H9 (cell line): ENCODE measurements at regions not wholly inside any gene's neighbourhood (a gene's known extent, or its start where the extent isn't known, plus 50 kb on each side); places are given as distances from the start of the nearest gene placed in this dataset.

Source experiments
- DNase-seq: peaks from one replicate; pipeline ENCODE4 v3.0.0-alpha.2; 2017
- H2AFZ ChIP-seq: one replicate; pipeline ENCODE4 v1.6.1; 2013; ENCODE audit warnings: mild to moderate bottlenecking, low read length, control low read depth, moderate library complexity
- H2AK5ac ChIP-seq: 2 replicates; pipeline ENCODE4 v1.6.1; 2013; ENCODE audit warnings: low read length, control low read depth, mixed read lengths; ENCODE audit not compliant: insufficient read length
- H2BK120ac ChIP-seq: one replicate; pipeline ENCODE4 v1.6.1; 2013; ENCODE audit warnings: low read depth, mild to moderate bottlenecking, low read length, control low read depth, inconsistent platforms; ENCODE audit not compliant: poor library complexity, severe bottlenecking
- H2BK12ac ChIP-seq: 2 replicates; pipeline ENCODE4 v1.6.1; 2013; ENCODE audit warnings: low read length, control low read depth, mixed read lengths, low read depth; ENCODE audit not compliant: insufficient read length
- H2BK15ac ChIP-seq: 2 replicates; pipeline ENCODE4 v1.6.1; 2013; ENCODE audit warnings: low read depth, low read length, control low read depth
- H2BK20ac ChIP-seq: one replicate; pipeline ENCODE4 v1.6.1; 2013; ENCODE audit warnings: low read depth, mild to moderate bottlenecking, low read length, control low read depth, inconsistent platforms; ENCODE audit not compliant: poor library complexity, severe bottlenecking
- H2BK5ac ChIP-seq: 2 replicates; pipeline ENCODE4 v1.6.1; 2013; ENCODE audit warnings: low read length, control low read depth, mixed read lengths; ENCODE audit not compliant: insufficient read length
- H3K14ac ChIP-seq: 2 replicates; pipeline ENCODE4 v1.6.1; 2013; ENCODE audit warnings: low read length, control low read depth; ENCODE audit not compliant: insufficient read depth
- H3K18ac ChIP-seq: 2 replicates; pipeline ENCODE4 v1.6.1; 2013; ENCODE audit warnings: low read depth, mild to moderate bottlenecking, mixed read lengths, low read length, control low read depth; ENCODE audit not compliant: insufficient read length
- H3K23ac ChIP-seq: 2 replicates; pipeline ENCODE4 v1.6.1; 2013; ENCODE audit warnings: low read length, control low read depth, mixed read lengths, low read depth; ENCODE audit not compliant: insufficient read length
- H3K23me2 ChIP-seq: 2 replicates; pipeline ENCODE4 v1.6.1; 2013; ENCODE audit warnings: low read depth, mild to moderate bottlenecking, mixed read lengths, low read length, control low read depth; ENCODE audit not compliant: insufficient read length, poor library complexity, severe bottlenecking
- H3K27ac ChIP-seq: 2 replicates; pipeline ENCODE4 v1.5.1; 2013; ENCODE audit warnings: low read length, control low read depth, mixed read lengths, low read depth; ENCODE audit not compliant: insufficient read length
- H3K27me3 ChIP-seq: 2 replicates; pipeline ENCODE4 v1.6.1; 2013; ENCODE audit warnings: low read length, control low read depth, inconsistent platforms; ENCODE audit not compliant: insufficient read depth
- H3K4ac ChIP-seq: 2 replicates; pipeline ENCODE4 v1.6.1; 2013; ENCODE audit warnings: low read depth, mild to moderate bottlenecking, control low read depth, inconsistent platforms, low read length, moderate library complexity
- H3K4me1 ChIP-seq: 2 replicates; pipeline ENCODE4 v1.6.1; 2013; ENCODE audit warnings: low read length, control low read depth, inconsistent platforms; ENCODE audit not compliant: insufficient read depth
- H3K4me2 ChIP-seq: 2 replicates; pipeline ENCODE4 v1.6.1; 2013; ENCODE audit warnings: low read length, control low read depth, mixed read lengths; ENCODE audit not compliant: insufficient read length, insufficient read depth
- H3K56ac ChIP-seq: 2 replicates; pipeline ENCODE4 v1.6.1; 2013; ENCODE audit warnings: low read depth, mild to moderate bottlenecking, mixed read lengths, low read length, control low read depth; ENCODE audit not compliant: insufficient read length
- H3K79me1 ChIP-seq: 2 replicates; pipeline ENCODE4 v1.6.1; 2013; ENCODE audit warnings: low read depth, mild to moderate bottlenecking, moderate library complexity, low read length, control low read depth, inconsistent platforms; ENCODE audit not compliant: insufficient read depth, poor library complexity, severe bottlenecking
- H3K79me2 ChIP-seq: 2 replicates; pipeline ENCODE4 v1.6.1; 2013; ENCODE audit warnings: low read length, control low read depth, inconsistent platforms; ENCODE audit not compliant: insufficient read depth
- H3K9ac ChIP-seq: 2 replicates; pipeline ENCODE4 v1.6.1; 2013; ENCODE audit warnings: low read length, control low read depth, mixed read lengths; ENCODE audit not compliant: insufficient read length; ENCODE audit errors: extremely low read depth
- H3K9me3 ChIP-seq: one replicate; pipeline ENCODE4 v1.6.1; 2013; ENCODE audit warnings: low read depth, low read length, inconsistent platforms; ENCODE audit not compliant: control insufficient read depth
- H3T11ph ChIP-seq: one replicate; pipeline ENCODE4 v1.6.1; 2013; ENCODE audit warnings: mild to moderate bottlenecking, low read length, control low read depth, inconsistent platforms
- H4K20me1 ChIP-seq: one replicate; pipeline ENCODE4 v1.6.1; 2013; ENCODE audit not compliant: control insufficient read depth, insufficient read length, insufficient read depth
- H4K5ac ChIP-seq: 2 replicates; pipeline ENCODE4 v1.6.1; 2013; ENCODE audit warnings: low read depth, mild to moderate bottlenecking, mixed read lengths, low read length, control low read depth; ENCODE audit not compliant: insufficient read length
- H4K8ac ChIP-seq: replicated peaks from 2 replicates; pipeline ENCODE4 v1.6.1; 2013; ENCODE audit warnings: low read length, control low read depth, mixed read lengths, low read depth; ENCODE audit not compliant: insufficient read length
- H4K91ac ChIP-seq: 2 replicates; pipeline ENCODE4 v1.6.1; 2013; ENCODE audit warnings: low read depth, mild to moderate bottlenecking, moderate library complexity, mixed read lengths, low read length, control low read depth; ENCODE audit not compliant: insufficient read length
- H3K27ac Mint-ChIP-seq, 3 experiments: 2 replicates in 2 of 3; 3 replicates in 1 of 3; pipeline ENCODE4 v1.8.0; 2020 to 2021; ENCODE audit warnings: mixed read lengths in 3 of 3, mild to moderate bottlenecking in 1 of 3, moderate library complexity in 1 of 3
- H3K27me3 Mint-ChIP-seq: 2 replicates; pipeline ENCODE4 v1.8.0; 2021; ENCODE audit warnings: low read depth, mild to moderate bottlenecking, moderate library complexity, mixed read lengths
- H3K36me3 Mint-ChIP-seq, 3 experiments: 2 replicates in 2 of 3; 3 replicates in 1 of 3; pipeline ENCODE4 v1.8.0; 2020 to 2021; ENCODE audit warnings: low read depth in 3 of 3, mixed read lengths in 3 of 3; ENCODE audit not compliant: insufficient read depth in 1 of 3
- H3K4me1 Mint-ChIP-seq, 2 experiments: 2 replicates each; pipeline ENCODE4 v1.8.0; 2020; ENCODE audit warnings: mixed read lengths in 2 of 2
- H3K4me3 Mint-ChIP-seq, 2 experiments: 2 replicates in 1 of 2; 3 replicates in 1 of 2; pipeline ENCODE4 v1.8.0; 2020 to 2021; ENCODE audit warnings: mild to moderate bottlenecking in 2 of 2, mixed read lengths in 2 of 2, moderate library complexity in 1 of 2
- H3K9me3 Mint-ChIP-seq, 2 experiments: 2 replicates in 1 of 2; 3 replicates in 1 of 2; pipeline ENCODE4 v1.8.0; 2020; ENCODE audit warnings: mild to moderate bottlenecking in 2 of 2, mixed read lengths in 2 of 2, moderate library complexity in 1 of 2
- CTCF ChIP-seq: fragments of 200-600 bp; sonication (generic); conservative IDR thresholded peaks from 3 replicates; pipeline ENCODE4 v1.8.0; 2021; ENCODE audit warnings: antibody characterized with exemption, mild to moderate bottlenecking
- WGBS: extraction: QIAGEN DNeasy Blood & Tissue Kit; methylation state at CpG from one replicate; pipeline ENCODE4 v1.1.7; 2013; ENCODE audit warnings: missing lambda C conversion rate, low lambda C conversion rate, mixed read lengths; ENCODE audit not compliant: insufficient read length; ENCODE audit errors: extremely low coverage; 5-methylcytosine and 5-hydroxymethylcytosine counted together

GRCh38 chr2:19146867-19147266 lies 211.6 kb downstream of the OSR1 start:
- peaks cover 8% of the 10 kb centered on the region for H3K9me3 ChIP-seq
- H4K91ac ChIP-seq: no peak overlapping the region
- H3K56ac ChIP-seq: no peak overlapping the region
- no peak overlapping the region for H3K18ac ChIP-seq
- H3K4ac ChIP-seq: no peak overlapping the region
- H3K27me3 ChIP-seq: no peaks in the 10 kb centered on the region
- no CpG with 5 or more reads among the region's 1 CpG for WGBS
- H4K8ac ChIP-seq: no peak overlapping the region
- no peak overlapping the region for H2BK20ac ChIP-seq
- H2AK5ac ChIP-seq: no peak overlapping the region
- H3K4me2 ChIP-seq: no peak overlapping the region
- Mint-ChIP-seq H3K4me1 (no peaks in the 10 kb centered on the region), H3K4me3 (no peak overlapping the region), H3K27me3 (no peaks in the 10 kb centered on the region; the same call in 1 of the 2 replicates), H3K36me3 (peaks cover 15 to 25% (median 23%) of the 10 kb centered on the region in 3 experiments), H3K27ac (no peak overlapping the region), H3K9me3 (peaks cover 22 to 24% of the 10 kb centered on the region in 2 experiments)
- no peak overlapping the region for H2BK12ac ChIP-seq
- H2BK120ac ChIP-seq: no peak overlapping the region
- no peaks in the 10 kb centered on the region for H3K23me2 ChIP-seq
- DNase-seq: no peak
- H4K20me1 ChIP-seq: no peaks in the 10 kb centered on the region
- H3K9ac ChIP-seq: no peak overlapping the region
- no peaks in the 10 kb centered on the region for H3K79me2 ChIP-seq
- no peaks in the 10 kb centered on the region for H3K79me1 ChIP-seq
- H3T11ph ChIP-seq: no peak overlapping the region
- H3K4me1 ChIP-seq: no peaks in the 10 kb centered on the region
- H3K27ac ChIP-seq: no peak overlapping the region
- no peak for TF ChIP-seq CTCF
- no peak overlapping the region for H2AFZ ChIP-seq
- H3K14ac ChIP-seq: no peak overlapping the region
- no peak overlapping the region for H3K23ac ChIP-seq
- H2BK5ac ChIP-seq: no peak overlapping the region
- no peak overlapping the region for H2BK15ac ChIP-seq
- H4K5ac ChIP-seq: no peak overlapping the region
